ENCODE measurements at regions not wholly inside any gene's neighbourhood (a gene's known extent, or its start where the extent isn't known, plus 50 kb on each side); places are given as distances from the start of the nearest gene placed in this dataset.
A peak's percentile ranks its signal among the peaks of the same experiment; 100 is the strongest.
"Not testable (repeated sequence)": the region's sequence is repeated elsewhere in the genome, so short reads cannot be mapped to it uniquely, and the experiment has no call there.

DNA sequence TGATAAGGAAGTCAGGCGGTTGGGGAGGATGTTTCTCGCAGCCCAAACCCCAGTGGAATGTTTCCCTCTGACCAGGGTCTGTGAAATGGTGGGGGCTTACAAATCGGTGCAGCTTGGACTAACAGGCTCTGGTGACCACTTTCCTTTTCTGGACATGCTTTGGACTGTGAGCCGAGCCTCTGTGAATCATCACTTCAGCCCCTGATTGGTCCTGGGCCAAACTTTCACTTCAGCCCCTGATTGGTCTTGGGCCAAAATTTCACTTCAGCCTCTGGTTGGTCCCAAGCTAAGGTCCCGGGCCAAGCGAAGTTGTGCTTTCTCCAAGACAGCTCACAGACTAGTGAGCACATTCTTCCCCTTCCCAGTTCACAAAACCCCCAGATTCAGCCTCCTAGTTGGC is 223.7 kb upstream of the ANKRD20A1 start:
- H3K36me3 Mint-ChIP-seq; ATAC-seq (replicated peaks in 1 of 4); CTCF ChIA-PET; H3K9me3 Mint-ChIP-seq; H3K4me3 ChIP-seq (ENCODE audit: control insufficient read depth in 1 of 2, extremely low read depth in 1 of 2, low read length in 1 of 2); H3K36me3 ChIP-seq (ENCODE audit: control insufficient read depth in 2 of 2, extremely low read depth in 1 of 2, insufficient read depth in 1 of 2, low read length in 1 of 2); H3K27ac Mint-ChIP-seq; DNase-seq; H3K4me3 Mint-ChIP-seq; H3K27me3 ChIP-seq (replicated peaks in 1 of 2; ENCODE audit: control insufficient read depth in 2 of 2, extremely low read depth in 1 of 2, insufficient read depth in 2 of 2, low read length in 1 of 2); POLR2A ChIA-PET; H3K27me3 Mint-ChIP-seq; H3K4me1 Mint-ChIP-seq; H3K27ac ChIP-seq (ENCODE audit: low read length); H3K9me3 ChIP-seq; H3K4me1 ChIP-seq (ENCODE audit: control insufficient read depth in 1 of 2, extremely low read depth in 1 of 2, insufficient read depth in 2 of 2, low read length in 2 of 2): not testable (repeated sequence)
- WGBS (ENCODE audit: insufficient coverage) = no CpG with 5 or more reads among the region's 6 CpGs

DNA sequence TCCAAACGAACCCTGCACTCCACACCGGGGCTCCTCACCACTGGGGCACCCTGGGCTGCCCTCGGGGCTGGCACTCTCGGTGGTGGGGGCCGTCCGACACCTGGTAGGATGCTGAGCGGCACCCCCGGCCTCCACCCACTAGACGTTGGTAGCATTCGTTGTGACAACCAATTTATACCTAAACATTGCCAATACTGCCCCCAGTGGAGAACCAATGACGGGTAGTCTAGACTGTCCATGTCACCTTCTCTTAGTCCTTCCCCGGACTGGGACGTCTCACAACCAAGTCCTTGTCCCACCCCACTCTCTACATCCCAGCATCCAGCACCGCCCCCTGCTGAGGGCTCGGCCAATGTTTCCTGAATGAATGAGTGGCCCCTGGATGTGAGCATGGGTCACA is 246.8 kb upstream of the ANKRD20A1 start:
- WGBS (ENCODE audit: insufficient coverage) = no CpG with 5 or more reads among the region's 15 CpGs
- ATAC-seq (replicated peaks in 1 of 4); H3K36me3 ChIP-seq (ENCODE audit: control insufficient read depth in 2 of 2, extremely low read depth in 1 of 2, insufficient read depth in 1 of 2, low read length in 1 of 2); H3K27me3 Mint-ChIP-seq; H3K27ac ChIP-seq (ENCODE audit: low read length); H3K4me3 Mint-ChIP-seq; H3K4me1 ChIP-seq (ENCODE audit: control insufficient read depth in 1 of 2, extremely low read depth in 1 of 2, insufficient read depth in 2 of 2, low read length in 2 of 2); H3K36me3 Mint-ChIP-seq; H3K9me3 ChIP-seq; H3K4me1 Mint-ChIP-seq; H3K4me3 ChIP-seq (ENCODE audit: control insufficient read depth in 1 of 2, extremely low read depth in 1 of 2, low read length in 1 of 2); DNase-seq; POLR2A ChIA-PET; H3K27ac Mint-ChIP-seq; CTCF ChIA-PET; H3K27me3 ChIP-seq (replicated peaks in 1 of 2; ENCODE audit: control insufficient read depth in 2 of 2, extremely low read depth in 1 of 2, insufficient read depth in 2 of 2, low read length in 1 of 2); H3K9me3 Mint-ChIP-seq: not testable (repeated sequence)

DNA sequence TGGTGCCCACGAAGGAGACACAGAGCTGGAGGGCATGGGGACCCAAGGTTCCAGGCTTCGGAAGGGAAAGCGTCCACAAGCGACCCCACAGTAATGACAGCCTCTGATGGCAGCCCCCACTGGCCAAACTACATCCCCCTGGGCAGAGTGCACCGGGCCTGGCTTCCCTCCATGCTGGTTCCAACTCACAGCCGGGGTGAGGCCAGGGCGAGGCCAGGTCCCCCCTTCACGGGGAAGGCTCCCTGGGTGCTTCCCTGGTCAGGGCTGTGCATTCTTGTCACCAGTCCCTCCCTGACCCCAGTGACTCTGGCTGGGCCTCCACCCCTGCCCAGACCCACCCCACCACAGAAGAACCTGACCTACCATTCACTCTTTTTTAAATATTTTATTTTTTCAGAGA is 248.9 kb upstream of the ANKRD20A1 start:
- H3K27me3 Mint-ChIP-seq; H3K4me1 Mint-ChIP-seq; H3K27ac ChIP-seq (ENCODE audit: low read length); CTCF ChIA-PET; H3K4me3 Mint-ChIP-seq; DNase-seq; H3K4me1 ChIP-seq (ENCODE audit: control insufficient read depth in 1 of 2, extremely low read depth in 1 of 2, insufficient read depth in 2 of 2, low read length in 2 of 2); H3K9me3 ChIP-seq; POLR2A ChIA-PET; H3K27me3 ChIP-seq (replicated peaks in 1 of 2; ENCODE audit: control insufficient read depth in 2 of 2, extremely low read depth in 1 of 2, insufficient read depth in 2 of 2, low read length in 1 of 2); H3K36me3 Mint-ChIP-seq; H3K27ac Mint-ChIP-seq; H3K36me3 ChIP-seq (ENCODE audit: control insufficient read depth in 2 of 2, extremely low read depth in 1 of 2, insufficient read depth in 1 of 2, low read length in 1 of 2); ATAC-seq (replicated peaks in 1 of 4); H3K4me3 ChIP-seq (ENCODE audit: control insufficient read depth in 1 of 2, extremely low read depth in 1 of 2, low read length in 1 of 2); H3K9me3 Mint-ChIP-seq: not testable (repeated sequence)
- no CpG with 5 or more reads among the region's 8 CpGs for WGBS (ENCODE audit: insufficient coverage)

- POLR2A ChIA-PET; DNase-seq; H3K4me1 Mint-ChIP-seq; H3K27me3 Mint-ChIP-seq; H3K27ac ChIP-seq (ENCODE audit: low read length); H3K27ac Mint-ChIP-seq; H3K27me3 ChIP-seq (replicated peaks in 1 of 2; ENCODE audit: control insufficient read depth in 2 of 2, extremely low read depth in 1 of 2, insufficient read depth in 2 of 2, low read length in 1 of 2); H3K4me1 ChIP-seq (ENCODE audit: control insufficient read depth in 1 of 2, extremely low read depth in 1 of 2, insufficient read depth in 2 of 2, low read length in 2 of 2); H3K36me3 Mint-ChIP-seq; H3K9me3 ChIP-seq; H3K4me3 ChIP-seq (ENCODE audit: control insufficient read depth in 1 of 2, extremely low read depth in 1 of 2, low read length in 1 of 2); H3K36me3 ChIP-seq (ENCODE audit: control insufficient read depth in 2 of 2, extremely low read depth in 1 of 2, insufficient read depth in 1 of 2, low read length in 1 of 2); H3K9me3 Mint-ChIP-seq; H3K4me3 Mint-ChIP-seq; ATAC-seq (replicated peaks in 1 of 4); CTCF ChIA-PET: not testable (repeated sequence)
- WGBS (ENCODE audit: insufficient coverage) = no CpG with 5 or more reads among the region's 7 CpGs
Observed at GRCh38 chr9:67609435-67609834, 249.3 kb upstream of the ANKRD20A1 start.

GRCh38 chr9:67605113-67605512 is 253.6 kb upstream of the ANKRD20A1 start:
- DNase-seq; H3K36me3 Mint-ChIP-seq; POLR2A ChIA-PET; H3K4me3 ChIP-seq (ENCODE audit: control insufficient read depth in 1 of 2, extremely low read depth in 1 of 2, low read length in 1 of 2); H3K27ac ChIP-seq (ENCODE audit: low read length); H3K27me3 Mint-ChIP-seq; H3K9me3 ChIP-seq; H3K4me1 ChIP-seq (ENCODE audit: control insufficient read depth in 1 of 2, extremely low read depth in 1 of 2, insufficient read depth in 2 of 2, low read length in 2 of 2); H3K4me1 Mint-ChIP-seq; ATAC-seq (replicated peaks in 1 of 4); H3K4me3 Mint-ChIP-seq; H3K27me3 ChIP-seq (replicated peaks in 1 of 2; ENCODE audit: control insufficient read depth in 2 of 2, extremely low read depth in 1 of 2, insufficient read depth in 2 of 2, low read length in 1 of 2); CTCF ChIA-PET; H3K27ac Mint-ChIP-seq; H3K9me3 Mint-ChIP-seq; H3K36me3 ChIP-seq (ENCODE audit: control insufficient read depth in 2 of 2, extremely low read depth in 1 of 2, insufficient read depth in 1 of 2, low read length in 1 of 2): not testable (repeated sequence)
- WGBS (ENCODE audit: insufficient coverage) = no CpG with 5 or more reads among the region's 9 CpGs

DNA sequence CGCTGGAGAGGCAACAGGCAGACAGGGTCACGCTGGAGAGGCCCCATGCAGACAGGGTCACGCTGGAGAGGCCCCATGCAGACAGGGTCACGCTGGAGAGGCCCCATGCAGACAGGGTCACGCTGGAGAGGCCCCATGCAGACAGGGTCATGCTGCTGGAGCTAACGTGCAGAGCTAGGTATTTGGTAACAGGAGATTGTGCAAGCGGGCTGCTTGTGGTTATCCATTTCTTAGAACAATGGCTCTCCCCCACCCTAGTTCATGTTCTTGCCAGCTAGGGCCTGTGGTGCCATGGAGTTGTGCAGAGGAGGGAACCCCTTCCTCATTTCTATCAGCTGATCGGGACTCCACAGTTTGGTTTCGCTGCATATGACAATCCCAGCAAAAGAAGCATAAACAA is 255.1 kb upstream of the ANKRD20A1 start:
- H3K4me1 ChIP-seq (ENCODE audit: control insufficient read depth in 1 of 2, extremely low read depth in 1 of 2, insufficient read depth in 2 of 2, low read length in 2 of 2); POLR2A ChIA-PET; H3K4me1 Mint-ChIP-seq; CTCF ChIA-PET; H3K27me3 Mint-ChIP-seq; ATAC-seq (replicated peaks in 1 of 4); H3K27ac Mint-ChIP-seq; H3K27me3 ChIP-seq (replicated peaks in 1 of 2; ENCODE audit: control insufficient read depth in 2 of 2, extremely low read depth in 1 of 2, insufficient read depth in 2 of 2, low read length in 1 of 2); H3K4me3 Mint-ChIP-seq; H3K4me3 ChIP-seq (ENCODE audit: control insufficient read depth in 1 of 2, extremely low read depth in 1 of 2, low read length in 1 of 2); H3K9me3 ChIP-seq; H3K27ac ChIP-seq (ENCODE audit: low read length); H3K9me3 Mint-ChIP-seq; H3K36me3 Mint-ChIP-seq; H3K36me3 ChIP-seq (ENCODE audit: control insufficient read depth in 2 of 2, extremely low read depth in 1 of 2, insufficient read depth in 1 of 2, low read length in 1 of 2): not testable (repeated sequence)
- DNase-seq = peak in 1 of 35 experiments; percentile 3
- no CpG with 5 or more reads among the region's 9 CpGs for WGBS (ENCODE audit: insufficient coverage)

GRCh38 chr9:67592424-67592823 is 266.3 kb upstream of the ANKRD20A1 start:
- H3K9me3 Mint-ChIP-seq; H3K4me3 Mint-ChIP-seq; H3K36me3 Mint-ChIP-seq; H3K27ac Mint-ChIP-seq; H3K9me3 ChIP-seq; H3K4me1 Mint-ChIP-seq; H3K4me1 ChIP-seq (ENCODE audit: control insufficient read depth in 1 of 2, extremely low read depth in 1 of 2, insufficient read depth in 2 of 2, low read length in 2 of 2); H3K27me3 ChIP-seq (replicated peaks in 1 of 2; ENCODE audit: control insufficient read depth in 2 of 2, extremely low read depth in 1 of 2, insufficient read depth in 2 of 2, low read length in 1 of 2); POLR2A ChIA-PET; H3K36me3 ChIP-seq (ENCODE audit: control insufficient read depth in 2 of 2, extremely low read depth in 1 of 2, insufficient read depth in 1 of 2, low read length in 1 of 2); CTCF ChIA-PET; H3K4me3 ChIP-seq (ENCODE audit: control insufficient read depth in 1 of 2, extremely low read depth in 1 of 2, low read length in 1 of 2); H3K27me3 Mint-ChIP-seq; H3K27ac ChIP-seq (ENCODE audit: low read length); DNase-seq; ATAC-seq (replicated peaks in 1 of 4): not testable (repeated sequence)
- WGBS (ENCODE audit: insufficient coverage) = no CpG with 5 or more reads among the region's 8 CpGs
